NB4 (cell line): ENCODE measurements at regions not wholly inside any gene's neighbourhood (a gene's known extent, or its start where the extent isn't known, plus 50 kb on each side); places are given as distances from the start of the nearest gene placed in this dataset.

ENCODE experiments used
- DNase-seq: peaks from one replicate; pipeline ENCODE4 v3.0.0; 2010; ENCODE audit warnings: low read depth
- H3K4me3 ChIP-seq: one replicate; pipeline ENCODE4 v1.5.1; 2011; ENCODE audit warnings: mild to moderate bottlenecking, low read depth, low read length, moderate library complexity
- CTCF ChIP-seq: IDR thresholded peaks from one replicate; pipeline ENCODE4 v1.5.1; 2012; ENCODE audit warnings: low read depth, low read length
- MAX ChIP-seq: IDR thresholded peaks from 2 replicates; pipeline ENCODE4 v1.6.1; 2011; ENCODE audit warnings: low read depth, low read length
- MYC ChIP-seq: IDR thresholded peaks from 2 replicates; pipeline ENCODE4 v1.6.1; 2011; ENCODE audit warnings: low read depth, low read length
- POLR2A ChIP-seq: IDR thresholded peaks from 2 replicates; pipeline ENCODE4 v1.6.1; 2011; ENCODE audit warnings: mild to moderate bottlenecking; ENCODE audit not compliant: insufficient read length; ENCODE audit errors: extremely low read depth

GRCh38 chr2:188795762-188796161, 178.4 kb upstream of the COL3A1 start:
- TF ChIP-seq POLR2A = no peak
- no peak for TF ChIP-seq CTCF
- TF ChIP-seq MYC = no peak
- TF ChIP-seq MAX = no peak
- DNase-seq = no peak
- H3K4me3 ChIP-seq = no peak overlapping the region

- TF ChIP-seq CTCF = no peak
- no peak for TF ChIP-seq POLR2A
- no peak for TF ChIP-seq MAX
- no peak for TF ChIP-seq MYC
- no peak for DNase-seq
- H3K4me3 ChIP-seq = no peak overlapping the region
Observed at GRCh38 chr2:188797371-188797770, 176.8 kb upstream of the COL3A1 start.

GRCh38 chr2:188798159-188798558, 176.0 kb upstream of the COL3A1 start:
- no peak for TF ChIP-seq MYC
- TF ChIP-seq MAX = no peak
- no peak for TF ChIP-seq CTCF
- no peak for TF ChIP-seq POLR2A
- no peak for DNase-seq

GRCh38 chr2:188805219-188805618, 169.0 kb upstream of the COL3A1 start:
- no peak for DNase-seq
- no peak overlapping the region for H3K4me3 ChIP-seq
- TF ChIP-seq POLR2A (no peak), MYC (no peak), CTCF (no peak), MAX (no peak)

More at GRCh38 chr2:188798159-188798558, 176.0 kb upstream of the COL3A1 start:
- no peak overlapping the region for H3K4me3 ChIP-seq

- no peak overlapping the region for H3K4me3 ChIP-seq
- DNase-seq = no peak
- TF ChIP-seq CTCF (no peak), POLR2A (no peak), MYC (no peak), MAX (no peak)
Observed at GRCh38 chr2:188808947-188809355, 165.2 kb upstream of the COL3A1 start.

GRCh38 chr2:188810586-188810985, 163.6 kb upstream of the COL3A1 start:
- no peak for TF ChIP-seq MAX
- no peak for TF ChIP-seq MYC
- no peak for TF ChIP-seq POLR2A
- TF ChIP-seq CTCF = no peak
- no peak for DNase-seq
- H3K4me3 ChIP-seq = no peak overlapping the region
